ENCODE measurements at regions not wholly inside any gene's neighbourhood (a gene's known extent, or its start where the extent isn't known, plus 50 kb on each side); places are given as distances from the start of the nearest gene placed in this dataset.

DNA sequence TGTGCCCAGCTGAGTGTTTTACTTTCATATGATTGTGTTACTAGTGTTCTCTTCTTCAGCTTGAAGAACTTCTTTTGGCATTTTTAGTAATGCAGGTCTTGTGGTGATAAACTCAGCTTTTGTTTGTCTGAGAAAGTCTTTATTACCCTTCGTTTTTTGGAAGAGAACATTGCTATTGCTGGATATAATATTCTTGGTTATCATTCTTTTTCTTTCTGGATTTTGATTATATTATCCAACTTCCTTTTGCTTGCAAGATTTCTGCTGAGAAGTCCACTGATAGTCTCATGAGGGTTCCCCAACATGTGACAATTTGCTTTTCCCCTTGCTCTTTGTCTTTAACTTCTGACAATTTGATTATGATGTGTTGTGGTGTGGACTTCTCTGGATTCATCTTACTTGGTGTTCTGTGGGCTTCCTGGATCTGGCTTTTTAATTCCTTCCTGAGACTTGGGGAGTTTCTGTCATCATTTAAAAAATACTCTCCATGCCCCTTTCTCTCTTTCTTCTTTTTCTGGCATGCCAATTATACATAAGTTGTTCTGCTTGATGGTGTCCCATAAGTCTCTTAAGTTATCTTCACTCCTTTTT is 416.8 kb downstream of the CCDC91 start:
- H2AFZ ChIP-seq (ENCODE audit: low read depth, low read length) = no peak overlapping the region
- H3K9ac ChIP-seq (ENCODE audit: low read length) = no peak overlapping the region
- no peaks in the 10 kb centered on the region for H3K9me3 ChIP-seq (ENCODE audit: low read length)
- no peaks in the 10 kb centered on the region for H3F3A ChIP-seq (ENCODE audit: insufficient read depth, low read length, poor library complexity, severe bottlenecking)
- no peak overlapping the region for H3K4me2 ChIP-seq (ENCODE audit: low read length)
- no peaks in the 10 kb centered on the region for H4K20me1 ChIP-seq (ENCODE audit: insufficient read depth)
- H3K27me3 ChIP-seq (ENCODE audit: insufficient read depth, low read depth, low read length) = no peaks in the 10 kb centered on the region
- H3K36me3 ChIP-seq (ENCODE audit: insufficient read depth, low read length) = no peaks in the 10 kb centered on the region
- H3K27ac ChIP-seq (ENCODE audit: low read length) = no peak overlapping the region
- TF ChIP-seq POLR2AphosphoS5 (IDR thresholded peaks at IDR 0.05) = no peak
- no peak for TF ChIP-seq RAD21 (conservative IDR thresholded peaks at IDR 0.05)
- TF ChIP-seq, protein P1, sequence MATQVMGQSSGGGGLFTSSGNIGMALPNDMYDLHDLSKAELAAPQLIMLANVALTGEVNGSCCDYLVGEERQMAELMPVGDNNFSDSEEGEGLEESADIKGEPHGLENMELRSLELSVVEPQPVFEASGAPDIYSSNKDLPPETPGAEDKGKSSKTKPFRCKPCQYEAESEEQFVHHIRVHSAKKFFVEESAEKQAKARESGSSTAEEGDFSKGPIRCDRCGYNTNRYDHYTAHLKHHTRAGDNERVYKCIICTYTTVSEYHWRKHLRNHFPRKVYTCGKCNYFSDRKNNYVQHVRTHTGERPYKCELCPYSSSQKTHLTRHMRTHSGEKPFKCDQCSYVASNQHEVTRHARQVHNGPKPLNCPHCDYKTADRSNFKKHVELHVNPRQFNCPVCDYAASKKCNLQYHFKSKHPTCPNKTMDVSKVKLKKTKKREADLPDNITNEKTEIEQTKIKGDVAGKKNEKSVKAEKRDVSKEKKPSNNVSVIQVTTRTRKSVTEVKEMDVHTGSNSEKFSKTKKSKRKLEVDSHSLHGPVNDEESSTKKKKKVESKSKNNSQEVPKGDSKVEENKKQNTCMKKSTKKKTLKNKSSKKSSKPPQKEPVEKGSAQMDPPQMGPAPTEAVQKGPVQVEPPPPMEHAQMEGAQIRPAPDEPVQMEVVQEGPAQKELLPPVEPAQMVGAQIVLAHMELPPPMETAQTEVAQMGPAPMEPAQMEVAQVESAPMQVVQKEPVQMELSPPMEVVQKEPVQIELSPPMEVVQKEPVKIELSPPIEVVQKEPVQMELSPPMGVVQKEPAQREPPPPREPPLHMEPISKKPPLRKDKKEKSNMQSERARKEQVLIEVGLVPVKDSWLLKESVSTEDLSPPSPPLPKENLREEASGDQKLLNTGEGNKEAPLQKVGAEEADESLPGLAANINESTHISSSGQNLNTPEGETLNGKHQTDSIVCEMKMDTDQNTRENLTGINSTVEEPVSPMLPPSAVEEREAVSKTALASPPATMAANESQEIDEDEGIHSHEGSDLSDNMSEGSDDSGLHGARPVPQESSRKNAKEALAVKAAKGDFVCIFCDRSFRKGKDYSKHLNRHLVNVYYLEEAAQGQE (IDR thresholded peaks at IDR 0.05; ENCODE audit: borderline replicate concordance) = no peak
- no peak for TF ChIP-seq MXI1 (conservative IDR thresholded peaks at IDR 0.05; ENCODE audit: poor library complexity, severe bottlenecking)
- TF ChIP-seq, protein P2, sequence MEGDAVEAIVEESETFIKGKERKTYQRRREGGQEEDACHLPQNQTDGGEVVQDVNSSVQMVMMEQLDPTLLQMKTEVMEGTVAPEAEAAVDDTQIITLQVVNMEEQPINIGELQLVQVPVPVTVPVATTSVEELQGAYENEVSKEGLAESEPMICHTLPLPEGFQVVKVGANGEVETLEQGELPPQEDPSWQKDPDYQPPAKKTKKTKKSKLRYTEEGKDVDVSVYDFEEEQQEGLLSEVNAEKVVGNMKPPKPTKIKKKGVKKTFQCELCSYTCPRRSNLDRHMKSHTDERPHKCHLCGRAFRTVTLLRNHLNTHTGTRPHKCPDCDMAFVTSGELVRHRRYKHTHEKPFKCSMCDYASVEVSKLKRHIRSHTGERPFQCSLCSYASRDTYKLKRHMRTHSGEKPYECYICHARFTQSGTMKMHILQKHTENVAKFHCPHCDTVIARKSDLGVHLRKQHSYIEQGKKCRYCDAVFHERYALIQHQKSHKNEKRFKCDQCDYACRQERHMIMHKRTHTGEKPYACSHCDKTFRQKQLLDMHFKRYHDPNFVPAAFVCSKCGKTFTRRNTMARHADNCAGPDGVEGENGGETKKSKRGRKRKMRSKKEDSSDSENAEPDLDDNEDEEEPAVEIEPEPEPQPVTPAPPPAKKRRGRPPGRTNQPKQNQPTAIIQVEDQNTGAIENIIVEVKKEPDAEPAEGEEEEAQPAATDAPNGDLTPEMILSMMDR (IDR thresholded peaks at IDR 0.05; ENCODE audit: poor library complexity, severe bottlenecking) = no peak
- no peak for TF ChIP-seq EP300 (conservative IDR thresholded peaks at IDR 0.05; ENCODE audit: poor library complexity, severe bottlenecking)
- TF ChIP-seq SMC3 (conservative IDR thresholded peaks at IDR 0.05; ENCODE audit: poor library complexity) = no peak
- TF ChIP-seq EZH2 (IDR thresholded peaks at IDR 0.05; ENCODE audit: borderline replicate concordance, insufficient read depth, low read length, poor library complexity, severe bottlenecking) = no peak
- TF ChIP-seq TAF1 (IDR thresholded peaks at IDR 0.05; ENCODE audit: low read depth) = no peak
- no peak overlapping the region for H3K4me3 ChIP-seq (ENCODE audit: low read length)
- no peaks in the 10 kb centered on the region for H3K9me2 ChIP-seq (ENCODE audit: insufficient read depth, low read length)
- H3K79me2 ChIP-seq (replicated peaks; ENCODE audit: insufficient read depth, low read length) = no peaks in the 10 kb centered on the region

DNA sequence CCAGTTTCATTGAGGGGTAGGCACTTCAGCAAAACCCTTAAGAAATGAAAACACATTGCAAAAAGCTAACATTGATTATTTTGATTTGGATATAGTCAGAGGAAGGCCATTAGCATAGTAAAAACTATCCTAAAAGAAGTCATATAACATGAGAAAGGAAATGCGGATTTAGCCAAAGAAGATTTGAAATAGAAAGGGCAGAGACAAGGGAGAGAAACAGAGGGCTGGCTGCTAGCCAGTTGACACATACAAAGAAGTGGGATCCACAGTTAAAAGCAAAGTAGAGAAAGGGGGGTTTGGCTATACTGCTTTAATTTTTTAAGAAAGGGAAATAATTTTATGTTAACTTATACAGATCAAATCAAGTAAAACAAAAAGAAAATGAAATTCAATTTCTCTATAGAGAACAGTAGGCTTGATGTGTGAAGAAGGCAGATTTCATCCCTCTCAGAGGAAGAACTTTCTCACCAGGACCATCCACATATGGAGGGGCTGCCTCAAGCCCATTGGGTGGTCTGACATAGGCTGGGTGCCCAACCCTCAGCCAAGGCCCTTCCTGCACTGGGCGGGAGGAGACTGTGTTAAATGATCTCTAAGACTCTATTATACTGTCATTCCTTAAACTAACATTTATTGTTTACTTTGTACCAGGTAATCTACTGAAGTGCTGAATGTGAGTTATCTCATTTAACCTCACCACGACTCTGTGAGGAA is 420.3 kb downstream of the CCDC91 start:
- Histone ChIP-seq H2AFZ (ENCODE audit: low read depth, low read length) (no peak overlapping the region), H3K9ac (ENCODE audit: low read length) (no peak overlapping the region), H3K9me2 (ENCODE audit: insufficient read depth, low read length) (no peaks in the 10 kb centered on the region), H3K27me3 (ENCODE audit: insufficient read depth, low read depth, low read length) (no peaks in the 10 kb centered on the region), H4K20me1 (ENCODE audit: insufficient read depth) (no peaks in the 10 kb centered on the region), H3K36me3 (ENCODE audit: insufficient read depth, low read length) (no peaks in the 10 kb centered on the region), H3K27ac (ENCODE audit: low read length) (no peak overlapping the region), H3K4me2 (ENCODE audit: low read length) (no peak overlapping the region), H3K9me3 (ENCODE audit: low read length) (no peaks in the 10 kb centered on the region), H3K4me3 (ENCODE audit: low read length) (no peak overlapping the region), H3F3A (ENCODE audit: insufficient read depth, low read length, poor library complexity, severe bottlenecking) (no peaks in the 10 kb centered on the region), H3K79me2 (replicated peaks; ENCODE audit: insufficient read depth, low read length) (no peaks in the 10 kb centered on the region)
- no peak for TF ChIP-seq EP300 (conservative IDR thresholded peaks at IDR 0.05; ENCODE audit: poor library complexity, severe bottlenecking)
- no peak for TF ChIP-seq MXI1 (conservative IDR thresholded peaks at IDR 0.05; ENCODE audit: poor library complexity, severe bottlenecking)
- TF ChIP-seq, protein P1 (IDR thresholded peaks at IDR 0.05; ENCODE audit: borderline replicate concordance) = no peak
- no peak for TF ChIP-seq EZH2 (IDR thresholded peaks at IDR 0.05; ENCODE audit: borderline replicate concordance, insufficient read depth, low read length, poor library complexity, severe bottlenecking)
- TF ChIP-seq, protein P2 (IDR thresholded peaks at IDR 0.05; ENCODE audit: poor library complexity, severe bottlenecking) = no peak
- no peak for TF ChIP-seq SMC3 (conservative IDR thresholded peaks at IDR 0.05; ENCODE audit: poor library complexity)
- no peak for TF ChIP-seq POLR2AphosphoS5 (IDR thresholded peaks at IDR 0.05)
- no peak for TF ChIP-seq RAD21 (conservative IDR thresholded peaks at IDR 0.05)
- no peak for TF ChIP-seq TAF1 (IDR thresholded peaks at IDR 0.05; ENCODE audit: low read depth)
